ENCODE measurements at regions not wholly inside any gene's neighbourhood (a gene's known extent, or its start where the extent isn't known, plus 50 kb on each side); places are given as distances from the start of the nearest gene placed in this dataset.

- no peak for DNase-seq
These were observed 465.5 kb downstream of the PDZRN4 start for GRCh38 chr12:41653386-41654326.

GRCh38 chr12:41652981-41653380, 464.9 kb downstream of the PDZRN4 start:
- DNase-seq = no peak

GRCh38 chr12:41645624-41646023, 457.5 kb downstream of the PDZRN4 start:
- no peak for DNase-seq

GRCh38 chr12:41642808-41643207, 454.7 kb downstream of the PDZRN4 start:
- DNase-seq = peak; percentile 18

GRCh38 chr12:41636653-41637052, 448.5 kb downstream of the PDZRN4 start:
- no peak for DNase-seq

- DNase-seq = no peak
These were observed 447.7 kb downstream of the PDZRN4 start for GRCh38 chr12:41635626-41636364.

GRCh38 chr12:41634091-41634490, 446.0 kb downstream of the PDZRN4 start:
- DNase-seq = no peak

- DNase-seq = no peak
These were observed 441.5 kb downstream of the PDZRN4 start for GRCh38 chr12:41629611-41630010.

- DNase-seq = peak; percentile 77
These were observed 439.4 kb downstream of the PDZRN4 start for GRCh38 chr12:41627476-41627875.

- DNase-seq = no peak
These were observed 436.5 kb downstream of the PDZRN4 start for GRCh38 chr12:41624571-41624970.

Data from NCI-H1105 treated with DMSO at 0.1 percent for 48 hours (cell line).